Stimulated activated CD8-positive, alpha-beta memory T cell treated with anti-CD3 and anti-CD28 coated beads, Interleukin-7, amount 100 ng/mL, for 24 hours (primary cell): ENCODE measurements at regions not wholly inside any gene's neighbourhood (a gene's known extent, or its start where the extent isn't known, plus 50 kb on each side); places are given as distances from the start of the nearest gene placed in this dataset.

Experiments
- DNase-seq: peaks from one replicate; pipeline ENCODE4 v3.0.0-alpha.2; 2020; ENCODE audit warnings: low read depth

DNA sequence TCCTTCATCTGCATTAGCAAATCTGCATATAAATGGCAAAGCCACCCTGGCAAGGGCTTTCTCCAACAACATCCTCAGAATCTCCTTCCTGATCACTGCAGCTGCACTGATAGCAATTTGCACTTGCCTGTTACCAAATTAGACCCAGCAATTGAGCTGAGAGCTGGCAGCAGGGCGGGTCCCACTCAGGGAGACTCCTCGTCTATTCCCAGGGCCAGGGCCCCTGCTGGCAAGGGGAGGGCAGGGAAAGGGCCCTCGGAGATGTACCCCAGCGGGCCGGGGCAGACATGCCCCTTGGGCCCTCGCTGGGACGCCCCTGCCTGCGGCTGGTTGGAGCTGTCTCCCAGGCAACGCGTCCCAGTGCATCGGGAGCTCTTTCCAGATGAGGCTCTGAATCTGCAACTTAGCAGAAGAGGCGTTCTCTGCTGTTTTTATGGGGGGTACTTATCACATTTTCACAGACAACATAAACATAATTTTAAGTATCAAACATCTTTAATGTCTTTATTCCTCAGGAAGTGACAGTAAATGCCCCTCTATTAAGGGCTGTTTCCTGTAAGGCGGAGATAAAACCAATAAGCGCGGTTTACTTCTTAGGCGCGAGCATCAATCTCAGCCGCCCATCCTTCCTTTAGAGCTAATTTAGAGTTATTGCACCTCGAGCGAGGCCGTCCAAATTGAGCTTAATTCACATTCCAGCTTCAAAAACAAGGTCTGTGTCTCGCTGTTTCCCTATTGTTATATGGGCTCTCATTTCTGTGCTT is 249.0 kb upstream of the PPP2R2D start:
- no peak for DNase-seq

DNA sequence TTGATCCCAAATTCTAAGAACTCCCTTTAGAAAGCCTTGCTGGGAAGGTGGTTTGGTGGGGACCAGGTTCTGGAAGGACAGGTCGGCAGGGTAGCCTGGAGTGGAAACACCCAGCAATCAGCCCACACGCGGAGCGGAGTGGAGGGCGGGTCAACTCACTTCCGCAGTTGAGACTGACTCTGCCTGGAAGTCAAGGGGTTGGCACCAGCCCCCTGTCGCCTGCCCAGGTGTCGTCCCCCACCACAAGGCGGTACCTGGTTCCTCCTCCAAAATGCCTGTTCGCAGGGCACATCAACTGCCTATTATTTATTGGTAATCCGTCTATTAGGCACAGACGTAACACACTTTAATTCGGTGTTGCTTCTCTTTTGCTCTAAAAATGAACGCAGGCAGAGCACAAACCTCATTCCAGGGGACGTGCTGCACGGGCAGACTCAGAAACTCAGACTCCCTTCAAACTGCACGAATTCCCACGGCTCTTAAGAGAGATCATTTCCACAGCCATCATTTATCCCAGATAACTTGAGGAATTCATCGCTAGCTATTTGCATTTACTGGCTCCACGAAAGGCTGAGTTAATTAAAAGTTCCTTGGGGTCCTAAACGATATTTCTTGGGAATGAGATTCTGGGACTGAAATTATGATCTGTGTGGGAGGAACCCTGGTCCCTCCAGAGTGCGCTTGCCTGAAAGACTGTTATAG is 248.2 kb upstream of the PPP2R2D start:
- no peak for DNase-seq

DNA sequence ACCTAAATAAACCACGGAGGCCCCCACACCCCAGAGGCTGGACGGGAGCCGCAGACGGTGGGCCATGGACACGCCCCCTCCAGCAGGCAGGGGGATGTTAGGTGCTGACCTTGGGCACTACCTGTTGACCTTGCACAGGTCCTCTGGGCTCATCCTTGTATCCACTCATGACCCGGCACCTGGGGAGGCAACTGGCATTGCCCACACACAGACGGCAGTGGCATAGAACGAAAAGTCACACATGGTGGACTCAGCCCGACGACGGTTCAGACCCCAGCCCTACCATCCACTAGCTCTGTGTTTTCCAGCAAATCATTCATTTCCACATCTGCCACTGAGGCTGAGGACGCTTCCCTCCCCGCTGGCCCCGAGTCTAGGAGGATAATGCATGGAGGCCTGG is 247.7 kb upstream of the PPP2R2D start:
- DNase-seq = no peak

DNA sequence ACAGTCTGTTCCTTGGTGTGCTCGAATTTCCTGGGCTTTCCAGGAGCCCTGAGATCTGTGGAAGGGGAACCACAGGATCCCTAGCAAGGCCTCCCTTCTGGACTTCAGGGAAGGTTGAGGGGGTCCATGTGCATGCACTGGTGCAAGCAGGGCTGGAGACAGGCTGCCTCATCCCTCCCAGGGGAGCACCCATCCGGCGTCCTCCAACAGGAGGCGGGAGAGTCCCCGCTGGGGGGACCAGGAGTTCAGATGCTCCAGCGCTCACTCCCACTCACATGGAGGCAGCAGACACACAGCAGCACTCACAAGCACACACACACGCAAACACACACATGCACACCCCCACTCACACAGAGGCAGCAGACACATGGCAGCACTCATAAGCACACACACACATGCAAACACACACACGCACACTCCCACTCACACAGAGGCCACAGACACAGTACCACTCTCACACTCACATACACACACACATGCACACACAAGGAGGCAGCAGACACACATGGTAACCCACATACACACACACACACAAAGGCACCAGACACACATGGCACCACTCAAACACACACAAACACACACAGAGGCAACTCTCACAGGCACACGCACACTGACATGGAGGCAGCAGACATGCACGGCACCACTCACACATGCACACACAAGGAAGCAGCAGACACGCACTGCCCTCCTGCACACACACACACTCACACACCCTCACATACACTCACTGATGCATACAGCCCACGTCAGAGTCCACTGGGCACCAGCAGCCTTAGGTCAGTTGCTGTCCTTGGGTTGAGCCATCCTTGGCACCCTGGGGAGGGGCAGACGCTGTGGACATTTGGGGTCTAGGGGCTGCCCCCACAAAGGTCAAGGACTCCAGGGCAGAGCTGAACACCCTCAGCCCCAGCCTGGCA is 247.0 kb upstream of the PPP2R2D start:
- DNase-seq = no peak

DNA sequence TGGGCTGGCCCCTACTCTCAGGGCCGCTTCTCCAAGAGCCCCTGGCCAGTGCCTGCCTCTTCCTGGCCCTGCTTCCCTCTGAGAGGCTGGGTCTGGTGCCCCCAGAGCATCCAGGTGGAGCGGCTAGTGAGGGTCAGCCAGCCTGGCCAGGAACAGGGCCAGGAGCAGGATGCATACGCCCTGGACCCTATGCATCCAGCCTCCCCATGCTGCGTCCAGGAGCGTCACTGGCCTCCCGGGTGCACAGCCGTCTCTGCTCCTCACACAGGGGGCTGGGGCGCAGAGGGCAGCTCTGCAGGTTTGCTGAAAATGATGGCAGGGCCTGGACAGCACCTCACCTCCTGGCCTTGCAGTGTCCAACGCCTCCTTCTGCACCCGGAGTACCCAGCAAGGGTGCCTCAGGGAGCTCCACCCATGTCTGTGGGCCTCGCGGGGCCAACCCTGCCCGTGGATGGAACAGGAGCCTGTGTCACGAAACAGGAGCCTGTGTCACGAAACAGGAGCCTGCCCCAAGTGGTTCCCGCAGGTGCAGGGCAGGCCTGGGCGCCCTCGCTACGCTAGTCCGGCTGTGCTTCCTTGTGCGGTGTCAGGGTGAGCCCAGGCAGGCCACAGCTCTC is 246.2 kb upstream of the PPP2R2D start:
- no peak for DNase-seq

DNA sequence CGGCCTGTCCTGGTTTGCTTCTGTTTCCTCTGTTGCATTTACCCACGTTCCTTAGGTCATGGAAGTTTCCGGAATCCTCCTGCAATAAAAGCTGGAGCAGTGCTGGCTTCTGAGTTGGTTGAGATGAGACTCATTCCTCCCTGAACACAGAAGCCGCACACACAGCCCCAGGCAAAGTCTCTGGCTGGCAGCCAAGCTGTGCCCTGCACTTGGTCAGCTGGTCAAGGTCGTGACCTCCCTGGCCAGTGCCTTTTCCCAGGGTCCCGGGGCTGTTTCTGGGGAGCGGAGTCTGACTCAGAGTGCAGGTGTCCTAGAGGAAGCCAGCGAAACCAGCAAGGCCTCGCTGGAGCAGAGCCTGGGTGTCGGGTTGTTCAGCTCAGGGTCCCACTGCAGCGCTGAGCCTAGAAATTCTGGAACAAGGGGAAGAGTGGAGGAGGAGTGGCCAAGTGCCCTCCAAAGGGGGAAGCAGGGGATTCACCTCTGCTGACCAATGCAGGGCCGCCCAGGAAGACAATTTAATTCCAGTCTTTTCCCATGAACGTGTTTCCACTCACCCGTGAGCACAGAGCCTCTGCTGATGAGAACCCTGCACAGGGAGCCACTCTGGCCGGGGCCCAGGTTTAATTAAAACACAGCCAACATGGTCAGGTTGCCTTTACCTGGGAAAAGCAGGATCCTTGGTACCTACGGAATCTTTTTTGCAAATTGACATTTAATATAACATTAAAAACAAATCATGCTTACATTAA is 245.5 kb upstream of the PPP2R2D start:
- DNase-seq = no peak

DNA sequence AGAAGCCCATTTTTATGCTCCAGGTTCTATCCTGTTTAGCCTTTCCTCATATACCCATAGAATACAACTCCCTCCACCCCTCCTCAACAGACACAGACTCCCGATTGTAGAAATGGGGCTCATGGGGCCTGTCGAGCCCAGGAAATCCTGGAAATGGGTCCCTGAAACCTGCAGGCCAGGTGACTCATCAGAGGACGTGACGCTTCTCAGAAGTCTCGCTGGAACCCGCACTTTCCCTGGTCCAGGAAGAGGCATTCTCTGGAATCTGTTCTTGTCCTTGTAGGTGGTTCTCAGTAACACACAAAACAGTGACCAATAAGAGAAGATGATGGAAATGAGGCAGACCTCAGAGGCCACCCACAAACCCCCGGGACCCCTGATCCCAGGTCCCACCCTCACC is 244.8 kb upstream of the PPP2R2D start:
- DNase-seq = no peak

DNA sequence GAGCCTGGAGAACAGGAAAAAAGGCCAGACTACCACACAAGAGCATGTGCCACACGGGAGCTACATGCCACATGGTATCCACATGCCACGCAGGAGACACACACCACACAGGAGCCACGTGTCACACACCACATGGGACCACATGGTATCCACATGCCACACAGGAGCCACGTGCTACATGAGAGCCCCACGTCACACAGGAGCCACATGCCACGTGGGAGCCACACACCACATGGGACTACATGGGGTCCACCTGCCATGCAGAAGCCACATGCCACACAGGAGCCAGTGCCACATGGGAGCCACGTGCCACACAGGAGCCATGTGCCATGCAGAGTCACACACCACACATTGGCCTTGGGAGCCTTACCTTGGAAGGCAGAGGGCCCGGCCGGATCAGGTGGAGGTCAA is 244.4 kb upstream of the PPP2R2D start:
- no peak for DNase-seq

DNA sequence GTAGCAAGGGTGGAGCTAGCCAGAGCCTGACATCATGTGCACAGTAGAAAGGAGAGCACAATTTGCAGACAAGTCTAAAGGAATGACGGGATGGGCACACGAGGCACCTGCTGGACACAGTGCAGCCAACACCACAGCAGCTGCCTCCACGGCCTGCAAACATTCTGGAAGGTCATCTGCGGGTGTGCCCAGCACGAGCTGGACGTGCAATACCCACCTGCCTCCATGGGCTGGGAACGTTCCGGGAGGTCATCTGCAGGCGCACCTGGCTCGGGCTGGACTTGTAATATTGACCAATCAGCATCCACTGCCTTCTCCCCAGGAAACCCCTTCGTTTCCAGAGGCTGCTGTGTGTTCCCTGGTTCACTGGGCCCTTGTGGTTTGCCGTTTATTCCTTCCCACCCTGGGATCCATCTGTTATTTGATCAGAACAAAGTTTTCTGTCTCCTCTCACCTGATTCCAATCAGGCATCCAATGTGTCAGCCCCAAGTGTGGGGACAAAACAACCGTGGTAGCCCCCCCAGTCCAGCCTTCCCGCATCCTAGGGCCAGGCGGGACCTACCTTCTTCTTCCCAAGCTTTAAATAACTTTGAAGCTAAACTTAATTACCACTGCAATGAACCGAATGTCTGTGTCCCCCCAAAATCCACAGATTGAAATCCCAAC is 243.4 kb upstream of the PPP2R2D start:
- DNase-seq = no peak

DNA sequence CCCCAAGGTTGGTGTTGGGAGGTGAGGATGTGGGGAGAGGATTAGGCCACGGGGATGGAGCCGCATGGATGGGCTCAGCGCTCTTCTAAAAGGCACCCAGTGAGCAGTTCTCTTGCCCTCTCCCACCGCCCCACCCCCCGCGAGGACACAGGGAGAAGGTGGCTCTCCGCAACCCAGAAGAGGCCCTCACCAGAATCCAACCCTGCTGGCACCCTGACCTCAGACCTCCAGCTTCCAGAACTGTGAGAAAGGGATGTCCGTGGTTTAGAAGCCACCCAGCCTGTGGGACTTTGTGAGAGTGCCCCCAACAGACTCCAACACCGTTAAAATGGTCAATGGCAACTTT is 242.8 kb upstream of the PPP2R2D start:
- no peak for DNase-seq

DNA sequence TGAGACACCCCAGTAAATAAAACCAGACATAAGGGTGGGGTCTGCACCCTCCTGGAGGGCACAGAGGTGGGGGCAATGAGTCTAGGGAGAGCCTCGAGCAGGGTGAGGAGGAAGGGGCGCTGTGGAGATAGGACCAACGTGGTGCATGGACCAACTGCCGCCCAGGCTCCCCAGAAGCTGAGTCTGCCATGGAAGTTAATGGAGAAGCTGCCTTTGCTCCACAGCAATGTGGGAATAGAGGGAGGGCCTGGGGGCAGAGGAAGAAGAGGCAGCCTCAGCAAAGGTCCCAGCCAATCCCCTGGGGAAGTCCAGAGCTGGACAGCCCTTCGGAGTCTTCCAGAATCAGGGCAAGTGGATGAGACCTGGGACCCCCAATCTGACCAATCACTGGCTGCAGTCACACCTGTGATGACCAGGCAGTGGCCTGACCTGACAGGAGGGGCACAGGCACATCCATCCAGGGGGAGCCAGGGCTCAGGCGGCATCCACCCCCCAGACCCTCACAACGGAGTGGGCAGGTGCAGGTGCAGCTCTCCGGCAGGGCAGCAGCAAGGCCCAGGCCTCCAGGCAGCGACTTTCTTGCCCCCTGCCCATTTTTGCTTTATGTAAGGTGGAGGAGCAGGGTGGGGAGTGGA is 242.2 kb upstream of the PPP2R2D start:
- no peak for DNase-seq

DNA sequence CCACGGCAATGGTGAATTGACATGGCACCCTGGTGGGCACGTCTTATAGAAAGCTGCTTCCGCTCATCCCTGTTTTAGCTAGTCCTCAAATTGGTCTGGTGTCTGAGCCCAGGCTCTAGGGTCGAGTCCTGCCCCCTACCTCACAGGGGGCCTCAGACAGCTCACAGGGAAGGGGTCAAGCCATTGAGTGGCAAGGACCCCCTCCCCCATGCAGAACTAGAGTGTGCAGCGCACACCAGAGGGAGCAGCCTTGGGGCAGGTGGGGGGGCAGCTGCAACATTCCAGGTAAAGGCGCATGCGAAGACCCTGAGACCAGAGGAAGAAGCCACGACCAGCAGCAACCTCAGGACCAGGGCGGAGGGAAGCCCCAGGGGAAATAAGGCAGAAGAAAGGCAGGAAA is 240.4 kb upstream of the PPP2R2D start:
- no peak for DNase-seq

DNA sequence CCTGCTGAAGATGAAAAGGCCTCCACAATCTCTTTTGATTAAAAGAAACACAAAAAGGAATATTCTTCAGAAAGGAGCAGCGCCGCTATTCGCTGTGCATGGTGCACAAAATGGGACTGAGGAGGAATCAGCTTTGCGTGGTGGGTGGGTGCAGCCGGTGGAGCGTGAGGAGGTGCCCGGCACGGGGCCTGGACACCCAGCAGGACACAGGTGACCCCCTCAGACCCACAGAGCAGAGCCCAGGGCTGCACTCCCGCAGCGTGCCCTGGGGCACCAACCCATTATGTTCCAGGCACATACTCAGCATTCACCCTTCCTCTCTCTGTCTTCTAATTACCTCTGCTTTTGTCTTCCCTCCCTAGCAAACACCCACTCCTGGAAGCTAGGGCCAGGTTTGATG is 238.0 kb upstream of the PPP2R2D start:
- DNase-seq = no peak

DNA sequence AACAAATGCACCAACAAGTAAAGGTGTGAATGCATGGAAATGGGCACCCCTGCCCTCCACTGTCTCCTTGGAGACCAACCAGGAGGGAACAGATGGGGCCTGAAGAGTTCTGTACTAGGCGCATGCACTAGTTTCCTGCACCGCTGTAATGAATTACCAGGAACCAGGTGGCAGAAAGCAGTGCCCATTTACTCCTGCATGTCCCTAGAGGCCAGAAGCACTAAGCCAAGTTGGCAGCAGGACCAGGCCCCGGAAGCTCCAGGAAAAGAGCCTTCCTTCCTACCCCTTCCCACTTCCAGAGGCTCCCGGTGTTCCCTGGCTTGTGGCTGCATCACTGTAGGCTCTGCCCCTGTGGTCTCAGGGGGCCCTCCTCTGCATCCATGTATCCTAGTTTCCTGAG is 237.5 kb upstream of the PPP2R2D start:
- no peak for DNase-seq

DNA sequence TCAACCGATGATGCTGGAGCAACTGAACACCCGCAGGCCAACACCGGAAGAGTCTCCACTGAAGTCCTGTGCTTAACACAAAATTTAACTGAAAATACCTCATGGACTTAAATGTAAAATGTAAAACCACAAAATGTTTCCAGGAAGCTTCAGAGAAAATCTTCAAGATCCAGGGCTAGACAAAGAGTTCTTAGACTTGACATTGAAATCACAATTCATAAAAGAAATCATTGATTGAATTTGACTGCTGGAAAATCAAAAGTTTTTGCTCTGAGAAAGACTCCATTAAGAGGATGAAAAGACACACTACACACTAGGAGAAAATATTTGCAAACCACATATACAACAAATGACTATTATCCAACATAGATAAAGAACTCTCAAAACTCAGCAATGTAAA is 234.7 kb upstream of the PPP2R2D start:
- no peak for DNase-seq

DNA sequence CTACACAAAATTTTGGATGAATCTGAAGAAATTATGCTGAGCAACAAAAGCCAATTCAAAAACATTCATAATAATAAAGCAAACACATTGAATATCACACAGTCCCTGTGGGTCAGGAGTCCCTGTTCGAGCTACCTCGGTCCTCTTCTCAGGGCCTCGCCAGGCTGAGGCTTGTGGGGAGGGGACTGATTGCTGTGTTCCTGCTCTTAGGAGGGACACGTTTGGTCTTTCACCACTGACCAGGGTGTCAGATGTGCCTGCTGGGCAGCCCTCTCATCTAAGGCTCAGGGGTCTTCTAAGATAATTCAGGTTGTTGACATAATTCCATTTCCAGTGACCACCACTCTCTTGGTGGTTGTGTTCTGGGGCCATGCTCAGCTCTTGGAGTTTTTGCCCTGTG is 233.8 kb upstream of the PPP2R2D start:
- DNase-seq = no peak

DNA sequence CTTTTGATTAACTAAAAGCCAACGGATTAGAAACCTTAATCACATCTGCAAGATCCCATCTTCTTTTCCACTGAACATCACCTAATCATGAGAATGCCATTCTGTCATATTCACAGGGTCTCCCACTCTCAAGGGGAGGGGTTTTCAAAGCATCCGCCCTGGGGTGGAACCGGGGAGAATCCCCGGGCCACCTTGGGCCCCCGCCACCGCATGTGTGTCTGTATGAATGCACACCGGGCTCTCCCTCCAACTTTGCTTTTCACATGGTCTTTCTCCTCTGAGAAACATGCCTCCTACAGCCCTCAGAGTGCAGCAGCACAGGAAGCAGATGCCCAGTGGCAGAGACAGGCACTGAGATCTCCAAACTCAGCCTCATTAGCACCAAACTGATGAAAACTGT is 233.2 kb upstream of the PPP2R2D start:
- DNase-seq = no peak

DNA sequence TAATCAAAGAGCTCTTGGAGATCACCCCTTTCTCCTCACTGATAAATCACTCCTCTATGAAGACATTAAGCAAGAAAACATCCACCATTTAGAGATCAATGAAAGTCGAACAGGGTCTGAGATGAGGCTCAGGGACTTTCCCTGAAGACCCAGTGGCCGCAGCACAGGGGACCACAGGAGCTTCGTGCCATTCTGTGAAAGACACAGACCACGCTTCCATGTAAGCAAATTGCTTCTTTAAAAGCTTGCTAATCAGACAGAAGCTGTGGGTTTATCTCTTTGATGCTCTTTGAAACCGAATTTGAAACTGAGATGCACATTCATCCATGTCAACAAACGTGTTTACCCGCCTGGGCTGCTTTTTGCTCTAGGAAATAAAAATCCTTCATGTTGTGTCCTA is 231.9 kb upstream of the PPP2R2D start:
- no peak for DNase-seq

DNA sequence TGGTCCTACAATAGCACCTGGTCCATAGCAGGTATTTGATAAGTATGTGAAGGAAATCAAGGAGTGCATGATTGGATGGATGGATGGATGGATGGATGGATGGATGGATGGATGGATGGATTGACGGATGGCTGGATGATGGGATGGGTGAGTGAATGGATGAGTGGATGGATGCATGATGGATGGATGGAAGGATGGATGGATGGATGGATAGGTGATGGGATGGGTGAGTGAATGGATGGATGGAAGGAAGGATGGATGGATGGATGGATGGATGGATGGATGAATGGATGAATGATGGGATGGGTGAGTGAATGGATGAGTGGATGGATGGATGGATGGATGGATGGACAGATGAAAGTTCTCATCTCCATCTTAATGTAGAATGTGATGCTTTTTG is 231.0 kb upstream of the PPP2R2D start:
- no peak for DNase-seq

DNA sequence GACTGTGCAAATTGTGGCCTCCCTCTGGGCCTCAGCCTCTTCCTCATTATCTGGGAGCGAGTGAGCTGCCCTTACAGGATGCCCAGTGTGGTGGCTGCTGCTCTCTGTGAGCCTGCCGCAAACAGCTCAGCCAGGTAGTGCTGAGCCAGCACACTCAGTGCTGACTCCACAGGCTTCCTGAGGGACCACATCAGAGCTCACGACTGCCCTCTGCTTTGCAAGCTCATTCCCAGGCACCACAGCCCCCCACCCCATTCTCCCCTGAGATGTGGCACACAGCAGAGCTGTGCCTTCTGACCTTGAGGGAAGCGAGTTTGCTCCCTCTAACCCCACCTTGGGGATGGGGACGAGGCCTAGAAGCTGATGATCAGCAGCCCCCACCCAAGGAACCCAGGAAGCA is 230.5 kb upstream of the PPP2R2D start:
- DNase-seq = no peak

DNA sequence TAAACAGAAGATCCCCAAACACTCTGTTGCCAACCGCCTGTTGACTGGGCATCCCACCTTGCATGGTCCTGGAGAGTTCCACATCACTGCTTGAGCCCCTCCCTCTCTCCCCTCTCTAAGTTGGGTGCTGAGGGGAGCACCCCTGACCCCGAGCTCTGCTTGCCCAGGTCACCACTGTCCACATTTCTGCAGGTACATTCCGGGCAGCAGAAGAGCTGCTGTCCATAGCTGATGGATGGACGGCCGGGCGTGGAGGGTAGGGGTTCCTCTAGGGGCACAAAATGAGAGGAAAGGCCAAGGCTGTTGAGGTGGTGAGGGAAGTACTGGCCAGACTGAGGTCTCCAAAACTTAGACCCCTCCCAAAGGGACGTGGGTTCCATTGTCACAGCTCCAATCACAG is 227.4 kb upstream of the PPP2R2D start:
- no peak for DNase-seq
